ENCODE measurements at regions not wholly inside any gene's neighbourhood (a gene's known extent, or its start where the extent isn't known, plus 50 kb on each side); places are given as distances from the start of the nearest gene placed in this dataset.
"Not testable (repeated sequence)": the region's sequence is repeated elsewhere in the genome, so short reads cannot be mapped to it uniquely, and the experiment has no call there.

- Histone ChIP-seq H2AFZ (ENCODE audit: low read depth, low read length) (no peak overlapping the region), H3K36me3 (ENCODE audit: control insufficient read depth in 2 of 2, extremely low read depth in 1 of 2, insufficient read depth in 2 of 2, low read length in 2 of 2) (no peaks in the 10 kb centered on the region), H4K20me1 (replicated peaks; ENCODE audit: control insufficient read depth, extremely low read depth, insufficient read depth, low read length) (no peaks in the 10 kb centered on the region), H3K9me1 (replicated peaks; ENCODE audit: control insufficient read depth, extremely low read depth, insufficient read depth, low read length) (no peaks in the 10 kb centered on the region), H3K4me1 (ENCODE audit: control insufficient read depth, extremely low read depth, insufficient read depth, low read length) (no peaks in the 10 kb centered on the region), H3K79me2 (ENCODE audit: control insufficient read depth, insufficient read depth, low read length) (no peaks in the 10 kb centered on the region), H3K4me2 (ENCODE audit: insufficient read depth, low read length) (no peak overlapping the region), H3K9ac (replicated peaks; ENCODE audit: extremely low read depth, insufficient read depth, low read length) (no peak overlapping the region), H3K4me3 (replicated peaks in 1 of 3; ENCODE audit: insufficient read depth in 1 of 3, low read depth in 1 of 3, low read length in 3 of 3) (no peak overlapping the region), H3K27me3 (ENCODE audit: control insufficient read depth in 2 of 2, insufficient read depth in 2 of 2, low read length in 2 of 2) (no peaks in the 10 kb centered on the region), H3K9me3 (replicated peaks; ENCODE audit: control insufficient read depth, insufficient read depth, low read length) (no peaks in the 10 kb centered on the region), H3K27ac (ENCODE audit: insufficient read depth, low read depth, low read length) (no peak overlapping the region)
- DNase-seq (ENCODE audit: low read depth, low spot score) (no peak), FAIRE-seq (no peak)
- dilution Hi-C loops (cut with MboI; ENCODE audit: extremely low pct_ligation_motif_present, low sequenced_read_pairs), result no loop called here
- ChIA-PET POLR2A (no interaction called here), CTCF (no interaction called here)
- intact Hi-C loops (cut with micrococcal nuclease), result no loop called here
- BruUV-seq (replicated peaks), result no TSS peak
- TF ChIP-seq POLR2A (IDR thresholded peaks at IDR 0.05; ENCODE audit: low read depth, low read length), result no peak
- TF ChIP-seq FOS (IDR thresholded peaks at IDR 0.05; ENCODE audit: borderline replicate concordance, insufficient read depth, low read length), result no peak
- TF ChIP-seq JUN (IDR thresholded peaks at IDR 0.05; ENCODE audit: borderline replicate concordance, insufficient read depth, insufficient read length, low read depth), result no peak
- no peak for TF ChIP-seq EZH2 (IDR thresholded peaks at IDR 0.05; ENCODE audit: borderline replicate concordance, low read depth, low read length, severe bottlenecking)
- no peak for TF ChIP-seq GATA2 (IDR thresholded peaks at IDR 0.05; ENCODE audit: insufficient read depth, insufficient read length, low read depth, low read length)
- TF ChIP-seq POLR2AphosphoS5 (IDR thresholded peaks at IDR 0.05; ENCODE audit: insufficient read depth, low read depth, low read length), result no peak
- no peak for TF ChIP-seq CTCF (IDR thresholded peaks at IDR 0.05; ENCODE audit: extremely low read depth in 1 of 2, insufficient read depth in 1 of 2, low read depth in 1 of 2, low read length in 2 of 2)
- TF ChIP-seq MAX (IDR thresholded peaks at IDR 0.05; ENCODE audit: insufficient read depth, insufficient read length), result no peak
Measured at GRCh38 chr14:57046175-57046574, 222.5 kb downstream of the EXOC5 start.

GRCh38 chr14:57044101-57044973, 224.4 kb downstream of the EXOC5 start:
- FAIRE-seq; H3K27ac ChIP-seq (ENCODE audit: insufficient read depth, low read depth, low read length); H3K9me3 ChIP-seq (replicated peaks; ENCODE audit: control insufficient read depth, insufficient read depth, low read length); POLR2A ChIA-PET; H3K9me1 ChIP-seq (replicated peaks; ENCODE audit: control insufficient read depth, extremely low read depth, insufficient read depth, low read length); H2AFZ ChIP-seq (ENCODE audit: low read depth, low read length); H3K4me3 ChIP-seq (replicated peaks in 1 of 3; ENCODE audit: insufficient read depth in 1 of 3, low read depth in 1 of 3, low read length in 3 of 3); CTCF ChIA-PET; intact Hi-C loops (cut with micrococcal nuclease); BruUV-seq (replicated peaks); H3K4me1 ChIP-seq (ENCODE audit: control insufficient read depth, extremely low read depth, insufficient read depth, low read length); dilution Hi-C loops (cut with MboI; ENCODE audit: extremely low pct_ligation_motif_present, low sequenced_read_pairs); H3K36me3 ChIP-seq (ENCODE audit: control insufficient read depth in 2 of 2, extremely low read depth in 1 of 2, insufficient read depth in 2 of 2, low read length in 2 of 2); H3K9ac ChIP-seq (replicated peaks; ENCODE audit: extremely low read depth, insufficient read depth, low read length); DNase-seq (ENCODE audit: low read depth, low spot score); H3K4me2 ChIP-seq (ENCODE audit: insufficient read depth, low read length); H3K79me2 ChIP-seq (ENCODE audit: control insufficient read depth, insufficient read depth, low read length); H3K27me3 ChIP-seq (ENCODE audit: control insufficient read depth in 2 of 2, insufficient read depth in 2 of 2, low read length in 2 of 2); H4K20me1 ChIP-seq (replicated peaks; ENCODE audit: control insufficient read depth, extremely low read depth, insufficient read depth, low read length): not testable (repeated sequence)
